Activated CD8-positive, alpha-beta T cell treated with anti-CD3 and anti-CD28 coated beads, Interleukin-2, amount 10 ng/mL, durations not matched to agents 7 days and 5 days (primary cell): ENCODE measurements at regions not wholly inside any gene's neighbourhood (a gene's known extent, or its start where the extent isn't known, plus 50 kb on each side); places are given as distances from the start of the nearest gene placed in this dataset.

Experiments
- ATAC-seq: fragments of 150-1000 bp; cut with Tn5 transposase; one replicate; pipeline ENCODE4 v1.10.0; 2021; ENCODE audit warnings: moderate library complexity
- CTCF ChIA-PET: fragments of 350-600 bp; sonication (Branson Sonifier 250); formaldehyde crosslinking; loops from one replicate; lab custom pipeline; 2021; ENCODE audit warnings: antibody characterized with exemption; lab: Charles Lee
- POLR2A ChIA-PET: fragments of 350-600 bp; sonication (Branson Sonifier 250); formaldehyde crosslinking; loops from one replicate; lab custom pipeline; 2021; ENCODE audit warnings: antibody characterized with exemption; lab: Charles Lee
- DNase-seq: peaks from one replicate; pipeline ENCODE4 v3.0.0-alpha.2; 2020
- H3K27ac Mint-ChIP-seq: one replicate; pipeline ENCODE4 v1.8.0; 2021; ENCODE audit warnings: mild to moderate bottlenecking, mixed read lengths
- H3K27me3 Mint-ChIP-seq: one replicate; pipeline ENCODE4 v1.8.0; 2021; ENCODE audit warnings: low read depth, mixed read lengths
- H3K36me3 Mint-ChIP-seq: one replicate; pipeline ENCODE4 v1.8.0; 2021; ENCODE audit warnings: low read depth, mixed read lengths
- H3K4me1 Mint-ChIP-seq: one replicate; pipeline ENCODE4 v1.8.0; 2021; ENCODE audit warnings: low read depth, mixed read lengths
- H3K4me3 Mint-ChIP-seq: one replicate; pipeline ENCODE4 v1.8.0; 2021; ENCODE audit warnings: mild to moderate bottlenecking, mixed read lengths
- H3K9me3 Mint-ChIP-seq: one replicate; pipeline ENCODE4 v1.8.0; 2022; ENCODE audit warnings: mixed read lengths; ENCODE audit not compliant: insufficient read depth

- CTCF ChIA-PET: interaction anchor here (1.5 kb wide), 1 partner anchor 17 kb away, joined by 3 read pairs; no protein-coding TSS in a partner anchor
- peaks cover 40% of the 10 kb centered on the region for H3K36me3 Mint-ChIP-seq
- ATAC-seq (no peak), DNase-seq (peak; percentile 19)
- H3K4me3 Mint-ChIP-seq: no peak overlapping the region
- POLR2A ChIA-PET: interaction anchor here (1.2 kb wide), 1 partner anchor 9 kb away, joined by 6 read pairs; no protein-coding TSS in a partner anchor
- no peaks in the 10 kb centered on the region for H3K9me3 Mint-ChIP-seq
- peaks cover 86% of the 10 kb centered on the region for H3K4me1 Mint-ChIP-seq
- no peaks in the 10 kb centered on the region for H3K27me3 Mint-ChIP-seq
- H3K27ac Mint-ChIP-seq: peak overlapping the region; percentile 100
Observed at GRCh38 chr4:152099061-152099425, 338.2 kb upstream of the GATB start.

GRCh38 chr4:152098365-152099060 is 337.7 kb upstream of the GATB start:
- no peak for ATAC-seq
- Mint-ChIP-seq H3K4me1 (peaks cover 82% of the 10 kb centered on the region), H3K4me3 (no peak overlapping the region), H3K36me3 (peaks cover 35% of the 10 kb centered on the region), H3K27me3 (no peaks in the 10 kb centered on the region), H3K27ac (peak overlapping the region; percentile 100), H3K9me3 (no peaks in the 10 kb centered on the region)
- no peak for DNase-seq
- POLR2A ChIA-PET: interaction anchor here (1.2 to 1.4 kb wide), 2 partner anchors 8 to 17 kb away, joined by 3 to 6 read pairs; no protein-coding TSS in a partner anchor
- CTCF ChIA-PET: interaction anchor here (1.3 to 1.5 kb wide), 2 partner anchors 10 to 16 kb away, joined by 3 read pairs; no protein-coding TSS in a partner anchor

- ATAC-seq (no peak), DNase-seq (no peak)
- Mint-ChIP-seq H3K4me3 (no peak overlapping the region), H3K36me3 (peaks cover 25% of the 10 kb centered on the region), H3K4me1 (peaks cover 70% of the 10 kb centered on the region), H3K27me3 (no peaks in the 10 kb centered on the region), H3K27ac (peak overlapping the region; percentile 39), H3K9me3 (no peaks in the 10 kb centered on the region)
- ChIA-PET POLR2A (interaction anchor here (1.4 kb wide), 1 partner anchor 18 kb away, joined by 3 read pairs; no protein-coding TSS in a partner anchor), CTCF (interaction anchor here (1.3 kb wide), 2 partner anchors 9 to 52 kb away, joined by 3 read pairs; no protein-coding TSS in a partner anchor)
Observed at GRCh38 chr4:152097371-152097770, 336.6 kb upstream of the GATB start.

GRCh38 chr4:152095701-152096070 is 334.9 kb upstream of the GATB start:
- Mint-ChIP-seq H3K9me3 (no peaks in the 10 kb centered on the region), H3K4me1 (peaks cover 60% of the 10 kb centered on the region), H3K4me3 (no peak overlapping the region), H3K27ac (no peak overlapping the region), H3K36me3 (peaks cover 9% of the 10 kb centered on the region), H3K27me3 (no peaks in the 10 kb centered on the region)
- ChIA-PET CTCF (interaction anchor here (2.1 kb wide), 1 partner anchor 15 kb away, joined by 6 read pairs; no protein-coding TSS in a partner anchor), POLR2A (no interaction called here)
- no peak for DNase-seq
- no peak for ATAC-seq

GRCh38 chr4:152094970-152095700 is 334.3 kb upstream of the GATB start:
- Mint-ChIP-seq H3K4me1 (peaks cover 59% of the 10 kb centered on the region), H3K27me3 (no peaks in the 10 kb centered on the region), H3K4me3 (no peak overlapping the region), H3K9me3 (no peaks in the 10 kb centered on the region), H3K36me3 (peaks cover 11% of the 10 kb centered on the region), H3K27ac (no peak overlapping the region)
- ChIA-PET CTCF (interaction anchor here (0.7 to 2.1 kb wide), 2 partner anchors 15 to 38 kb away, joined by 3 to 6 read pairs; no protein-coding TSS in a partner anchor), POLR2A (no interaction called here)
- DNase-seq: no peak
- ATAC-seq: no peak

- POLR2A ChIA-PET: interaction anchor here (0.9 kb wide), 1 partner anchor 9 kb away, joined by 3 read pairs; no protein-coding TSS in a partner anchor
- Mint-ChIP-seq H3K9me3 (no peaks in the 10 kb centered on the region), H3K4me3 (no peak overlapping the region), H3K27me3 (no peaks in the 10 kb centered on the region), H3K36me3 (peaks cover 6% of the 10 kb centered on the region), H3K4me1 (peaks cover 44% of the 10 kb centered on the region), H3K27ac (no peak overlapping the region)
- no peak for DNase-seq
- no peak for ATAC-seq
- CTCF ChIA-PET: interaction anchor here (3.4 kb wide), 1 partner anchor 9 kb away, joined by 9 read pairs; no protein-coding TSS in a partner anchor
Observed at GRCh38 chr4:152091405-152091804, 330.6 kb upstream of the GATB start.

- H3K4me1 Mint-ChIP-seq: peaks cover 36% of the 10 kb centered on the region
- no peaks in the 10 kb centered on the region for H3K27me3 Mint-ChIP-seq
- POLR2A ChIA-PET: interaction anchor here (1.9 to 2.0 kb wide), 2 partner anchors 9 to 11 kb away, joined by 6 to 18 read pairs; no protein-coding TSS in a partner anchor
- CTCF ChIA-PET: interaction anchor here (0.7 to 3.4 kb wide), 2 partner anchors 10 to 20 kb away, joined by 3 to 9 read pairs; no protein-coding TSS in a partner anchor
- ATAC-seq (peak; percentile 81), DNase-seq (peak; percentile 52)
- no peak overlapping the region for H3K4me3 Mint-ChIP-seq
- H3K27ac Mint-ChIP-seq: peak overlapping the region; percentile 90
- H3K36me3 Mint-ChIP-seq: peaks cover 6% of the 10 kb centered on the region
- no peaks in the 10 kb centered on the region for H3K9me3 Mint-ChIP-seq
Observed at GRCh38 chr4:152090543-152090942, 329.7 kb upstream of the GATB start.

GRCh38 chr4:152089584-152089983 is 328.8 kb upstream of the GATB start:
- ChIA-PET CTCF (interaction anchor here (1.2 to 3.4 kb wide), 3 partner anchors 11 to 259 kb away, joined by 4 to 9 read pairs (median 4); no protein-coding TSS in a partner anchor), POLR2A (interaction anchor here (1.9 to 2.0 kb wide), 2 partner anchors 10 to 12 kb away, joined by 6 to 18 read pairs; no protein-coding TSS in a partner anchor)
- no peak for ATAC-seq
- H3K36me3 Mint-ChIP-seq: peaks cover 6% of the 10 kb centered on the region
- DNase-seq: no peak
- H3K4me1 Mint-ChIP-seq: peaks cover 28% of the 10 kb centered on the region
- peak overlapping the region; percentile 55 for H3K27ac Mint-ChIP-seq
- H3K4me3 Mint-ChIP-seq: no peak overlapping the region
- no peaks in the 10 kb centered on the region for H3K27me3 Mint-ChIP-seq
- H3K9me3 Mint-ChIP-seq: no peaks in the 10 kb centered on the region

GRCh38 chr4:152087335-152087734 is 326.5 kb upstream of the GATB start:
- Mint-ChIP-seq H3K4me3 (no peak overlapping the region), H3K27me3 (no peaks in the 10 kb centered on the region), H3K36me3 (peaks cover 6% of the 10 kb centered on the region), H3K4me1 (peaks cover 23% of the 10 kb centered on the region), H3K27ac (no peak overlapping the region), H3K9me3 (no peaks in the 10 kb centered on the region)
- ChIA-PET CTCF (no interaction called here), POLR2A (no interaction called here)
- DNase-seq: no peak
- no peak for ATAC-seq

GRCh38 chr4:152085657-152086056 is 324.9 kb upstream of the GATB start:
- H3K9me3 Mint-ChIP-seq: no peaks in the 10 kb centered on the region
- H3K4me3 Mint-ChIP-seq: no peak overlapping the region
- peaks cover 11% of the 10 kb centered on the region for H3K36me3 Mint-ChIP-seq
- H3K27me3 Mint-ChIP-seq: no peaks in the 10 kb centered on the region
- ChIA-PET CTCF (no interaction called here), POLR2A (no interaction called here)
- DNase-seq (no peak), ATAC-seq (no peak)
- H3K4me1 Mint-ChIP-seq: peaks cover 31% of the 10 kb centered on the region
- H3K27ac Mint-ChIP-seq: no peak overlapping the region

GRCh38 chr4:152083338-152083737 is 322.5 kb upstream of the GATB start:
- H3K27me3 Mint-ChIP-seq: no peaks in the 10 kb centered on the region
- H3K36me3 Mint-ChIP-seq: peaks cover 6% of the 10 kb centered on the region
- peaks cover 31% of the 10 kb centered on the region for H3K4me1 Mint-ChIP-seq
- H3K9me3 Mint-ChIP-seq: no peaks in the 10 kb centered on the region
- DNase-seq (no peak), ATAC-seq (no peak)
- ChIA-PET CTCF (no interaction called here), POLR2A (no interaction called here)
- no peak overlapping the region for H3K27ac Mint-ChIP-seq
- H3K4me3 Mint-ChIP-seq: no peak overlapping the region
